ENCODE measurements at regions not wholly inside any gene's neighbourhood (a gene's known extent, or its start where the extent isn't known, plus 50 kb on each side); places are given as distances from the start of the nearest gene placed in this dataset.

DNA sequence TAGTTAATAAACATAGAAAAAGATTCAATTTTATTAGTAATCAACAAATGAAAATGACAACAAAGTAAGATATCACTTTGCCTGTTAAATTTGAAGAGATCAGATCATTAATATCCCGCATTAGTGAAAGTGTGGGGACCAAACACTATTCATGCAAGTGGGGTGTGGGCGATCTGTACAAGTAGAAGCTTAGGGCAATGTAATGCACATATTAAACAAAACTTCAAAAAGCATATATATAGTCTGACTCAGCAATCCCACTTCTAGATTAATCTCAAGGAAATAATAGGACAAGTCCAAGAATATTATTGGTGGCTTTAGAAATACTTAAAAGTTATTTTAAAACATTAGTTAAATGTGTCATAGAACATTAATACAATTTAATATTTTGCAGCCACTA lies 188.5 kb downstream of the LRRC70 start (continued):
- TF ChIP-seq, protein P1, sequence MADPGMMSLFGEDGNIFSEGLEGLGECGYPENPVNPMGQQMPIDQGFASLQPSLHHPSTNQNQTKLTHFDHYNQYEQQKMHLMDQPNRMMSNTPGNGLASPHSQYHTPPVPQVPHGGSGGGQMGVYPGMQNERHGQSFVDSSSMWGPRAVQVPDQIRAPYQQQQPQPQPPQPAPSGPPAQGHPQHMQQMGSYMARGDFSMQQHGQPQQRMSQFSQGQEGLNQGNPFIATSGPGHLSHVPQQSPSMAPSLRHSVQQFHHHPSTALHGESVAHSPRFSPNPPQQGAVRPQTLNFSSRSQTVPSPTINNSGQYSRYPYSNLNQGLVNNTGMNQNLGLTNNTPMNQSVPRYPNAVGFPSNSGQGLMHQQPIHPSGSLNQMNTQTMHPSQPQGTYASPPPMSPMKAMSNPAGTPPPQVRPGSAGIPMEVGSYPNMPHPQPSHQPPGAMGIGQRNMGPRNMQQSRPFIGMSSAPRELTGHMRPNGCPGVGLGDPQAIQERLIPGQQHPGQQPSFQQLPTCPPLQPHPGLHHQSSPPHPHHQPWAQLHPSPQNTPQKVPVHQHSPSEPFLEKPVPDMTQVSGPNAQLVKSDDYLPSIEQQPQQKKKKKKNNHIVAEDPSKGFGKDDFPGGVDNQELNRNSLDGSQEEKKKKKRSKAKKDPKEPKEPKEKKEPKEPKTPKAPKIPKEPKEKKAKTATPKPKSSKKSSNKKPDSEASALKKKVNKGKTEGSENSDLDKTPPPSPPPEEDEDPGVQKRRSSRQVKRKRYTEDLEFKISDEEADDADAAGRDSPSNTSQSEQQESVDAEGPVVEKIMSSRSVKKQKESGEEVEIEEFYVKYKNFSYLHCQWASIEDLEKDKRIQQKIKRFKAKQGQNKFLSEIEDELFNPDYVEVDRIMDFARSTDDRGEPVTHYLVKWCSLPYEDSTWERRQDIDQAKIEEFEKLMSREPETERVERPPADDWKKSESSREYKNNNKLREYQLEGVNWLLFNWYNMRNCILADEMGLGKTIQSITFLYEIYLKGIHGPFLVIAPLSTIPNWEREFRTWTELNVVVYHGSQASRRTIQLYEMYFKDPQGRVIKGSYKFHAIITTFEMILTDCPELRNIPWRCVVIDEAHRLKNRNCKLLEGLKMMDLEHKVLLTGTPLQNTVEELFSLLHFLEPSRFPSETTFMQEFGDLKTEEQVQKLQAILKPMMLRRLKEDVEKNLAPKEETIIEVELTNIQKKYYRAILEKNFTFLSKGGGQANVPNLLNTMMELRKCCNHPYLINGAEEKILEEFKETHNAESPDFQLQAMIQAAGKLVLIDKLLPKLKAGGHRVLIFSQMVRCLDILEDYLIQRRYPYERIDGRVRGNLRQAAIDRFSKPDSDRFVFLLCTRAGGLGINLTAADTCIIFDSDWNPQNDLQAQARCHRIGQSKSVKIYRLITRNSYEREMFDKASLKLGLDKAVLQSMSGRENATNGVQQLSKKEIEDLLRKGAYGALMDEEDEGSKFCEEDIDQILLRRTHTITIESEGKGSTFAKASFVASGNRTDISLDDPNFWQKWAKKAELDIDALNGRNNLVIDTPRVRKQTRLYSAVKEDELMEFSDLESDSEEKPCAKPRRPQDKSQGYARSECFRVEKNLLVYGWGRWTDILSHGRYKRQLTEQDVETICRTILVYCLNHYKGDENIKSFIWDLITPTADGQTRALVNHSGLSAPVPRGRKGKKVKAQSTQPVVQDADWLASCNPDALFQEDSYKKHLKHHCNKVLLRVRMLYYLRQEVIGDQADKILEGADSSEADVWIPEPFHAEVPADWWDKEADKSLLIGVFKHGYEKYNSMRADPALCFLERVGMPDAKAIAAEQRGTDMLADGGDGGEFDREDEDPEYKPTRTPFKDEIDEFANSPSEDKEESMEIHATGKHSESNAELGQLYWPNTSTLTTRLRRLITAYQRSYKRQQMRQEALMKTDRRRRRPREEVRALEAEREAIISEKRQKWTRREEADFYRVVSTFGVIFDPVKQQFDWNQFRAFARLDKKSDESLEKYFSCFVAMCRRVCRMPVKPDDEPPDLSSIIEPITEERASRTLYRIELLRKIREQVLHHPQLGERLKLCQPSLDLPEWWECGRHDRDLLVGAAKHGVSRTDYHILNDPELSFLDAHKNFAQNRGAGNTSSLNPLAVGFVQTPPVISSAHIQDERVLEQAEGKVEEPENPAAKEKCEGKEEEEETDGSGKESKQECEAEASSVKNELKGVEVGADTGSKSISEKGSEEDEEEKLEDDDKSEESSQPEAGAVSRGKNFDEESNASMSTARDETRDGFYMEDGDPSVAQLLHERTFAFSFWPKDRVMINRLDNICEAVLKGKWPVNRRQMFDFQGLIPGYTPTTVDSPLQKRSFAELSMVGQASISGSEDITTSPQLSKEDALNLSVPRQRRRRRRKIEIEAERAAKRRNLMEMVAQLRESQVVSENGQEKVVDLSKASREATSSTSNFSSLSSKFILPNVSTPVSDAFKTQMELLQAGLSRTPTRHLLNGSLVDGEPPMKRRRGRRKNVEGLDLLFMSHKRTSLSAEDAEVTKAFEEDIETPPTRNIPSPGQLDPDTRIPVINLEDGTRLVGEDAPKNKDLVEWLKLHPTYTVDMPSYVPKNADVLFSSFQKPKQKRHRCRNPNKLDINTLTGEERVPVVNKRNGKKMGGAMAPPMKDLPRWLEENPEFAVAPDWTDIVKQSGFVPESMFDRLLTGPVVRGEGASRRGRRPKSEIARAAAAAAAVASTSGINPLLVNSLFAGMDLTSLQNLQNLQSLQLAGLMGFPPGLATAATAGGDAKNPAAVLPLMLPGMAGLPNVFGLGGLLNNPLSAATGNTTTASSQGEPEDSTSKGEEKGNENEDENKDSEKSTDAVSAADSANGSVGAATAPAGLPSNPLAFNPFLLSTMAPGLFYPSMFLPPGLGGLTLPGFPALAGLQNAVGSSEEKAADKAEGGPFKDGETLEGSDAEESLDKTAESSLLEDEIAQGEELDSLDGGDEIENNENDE (IDR thresholded peaks at IDR 0.05; ENCODE audit: low read depth, low read length): no peak
- TF ChIP-seq ZC3H11A (IDR thresholded peaks at IDR 0.05; ENCODE audit: low read depth, low read length) (no peak), ZNF696 (CRISPR knock-in tag; conservative IDR thresholded peaks at IDR 0.05) (no peak), EP300 (IDR thresholded peaks at IDR 0.05; ENCODE audit: low read length) (no peak), RCOR1 (IDR thresholded peaks at IDR 0.05; ENCODE audit: borderline replicate concordance in 1 of 2, low read depth in 2 of 2, low read length in 2 of 2) (no peak), CHD1 (IDR thresholded peaks at IDR 0.05; ENCODE audit: low read length) (no peak), PKNOX1 (IDR thresholded peaks at IDR 0.05) (no peak), ZBTB17 (CRISPR knock-in tag; IDR thresholded peaks at IDR 0.05) (no peak), ZHX1 (conservative IDR thresholded peaks at IDR 0.05; ENCODE audit: low read length) (no peak), FOSL1 (tag; conservative IDR thresholded peaks at IDR 0.05) (no peak), CCAR2 (IDR thresholded peaks at IDR 0.05; ENCODE audit: low read depth, low read length) (no peak), GATAD2B (IDR thresholded peaks at IDR 0.05; ENCODE audit: borderline replicate concordance) (no peak), CC2D1A (IDR thresholded peaks at IDR 0.05) (no peak), IFI16 (CRISPR knock-in tag; IDR thresholded peaks at IDR 0.05) (no peak)
- TF ChIP-seq, protein P2, sequence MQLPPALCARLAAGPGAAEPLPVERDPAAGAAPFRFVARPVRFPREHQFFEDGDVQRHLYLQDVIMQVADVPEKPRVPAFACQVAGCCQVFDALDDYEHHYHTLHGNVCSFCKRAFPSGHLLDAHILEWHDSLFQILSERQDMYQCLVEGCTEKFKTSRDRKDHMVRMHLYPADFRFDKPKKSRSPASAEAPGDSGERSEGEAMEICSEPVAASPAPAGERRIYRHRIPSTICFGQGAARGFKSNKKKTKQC (CRISPR knock-in tag; IDR thresholded peaks at IDR 0.05): no peak

Measured in K562 (cell line).